Endothelial cell of umbilical vein (primary cell): ENCODE measurements at regions not wholly inside any gene's neighbourhood (a gene's known extent, or its start where the extent isn't known, plus 50 kb on each side); places are given as distances from the start of the nearest gene placed in this dataset.

Experiments used
- BruUV-seq: library from RNA; stranded (reverse); fragments of 400-500 nt; replicated peaks from 2 replicates; lab custom pipeline; 2021; lab: Mats Ljungman, UMichigan
- CTCF ChIA-PET: fragments of 300-600, 350-600 bp; sonication (Branson Sonifier 250); formaldehyde crosslinking; loops from one replicate; lab custom pipeline; 2021; ENCODE audit warnings: antibody characterized with exemption, inconsistent platforms; lab: Charles Lee
- POLR2A ChIA-PET: fragments of 300-600, 350-600 bp; sonication (Branson Sonifier 250); formaldehyde crosslinking; loops from one replicate; lab custom pipeline; 2021; ENCODE audit warnings: antibody characterized with exemption, inconsistent platforms; lab: Charles Lee
- DNase-seq: peaks from one replicate; pipeline ENCODE4 v3.0.0-alpha.2; 2011; ENCODE audit warnings: low read depth, low spot score
- FAIRE-seq: peaks from 2 replicates; lab custom pipeline; 2011; peaks lifted over from hg19 to GRCh38; lab: Jason Lieb, UNC
- H2AFZ ChIP-seq: 2 replicates; pipeline ENCODE4 v1.6.0; 2012; ENCODE audit warnings: low read depth, low read length, control low read depth, inconsistent platforms
- H3K27ac ChIP-seq: 2 replicates; pipeline ENCODE4 v1.5.1; 2011; ENCODE audit warnings: low read depth, mild to moderate bottlenecking, control low read depth, low read length, moderate library complexity; ENCODE audit not compliant: insufficient read depth
- H3K27me3 ChIP-seq, 2 experiments: 2 replicates each; pipeline versions ENCODE4 v1.6.0 to v1.6.1; 2011; ENCODE audit warnings: low read length in 2 of 2, mixed read lengths in 1 of 2; ENCODE audit not compliant: control insufficient read depth in 2 of 2, insufficient read depth in 2 of 2
- H3K36me3 ChIP-seq, 2 experiments: 2 replicates in 1 of 2; 3 replicates in 1 of 2; pipeline ENCODE4 v1.5.1; 2011; ENCODE audit warnings: low read length in 2 of 2, mild to moderate bottlenecking in 1 of 2, moderate library complexity in 1 of 2; ENCODE audit not compliant: control insufficient read depth in 2 of 2, insufficient read depth in 2 of 2; ENCODE audit errors: extremely low read depth in 1 of 2
- H3K4me1 ChIP-seq: 3 replicates; pipeline ENCODE4 v1.5.1; 2011; ENCODE audit warnings: mild to moderate bottlenecking, low read length; ENCODE audit not compliant: control insufficient read depth, insufficient read depth; ENCODE audit errors: extremely low read depth
- H3K4me2 ChIP-seq: 2 replicates; pipeline ENCODE4 v1.6.1; 2011; ENCODE audit warnings: low read length, control low read depth, mixed read lengths; ENCODE audit not compliant: insufficient read depth
- H3K4me3 ChIP-seq, 3 experiments: fragments of 200-600 bp in 1 of 3; sonication (generic), shearing (Covaris generic) in 1 of 3; replicated peaks in 1 of 3; 2 replicates each; pipeline ENCODE4 v1.5.1; 2011 to 2016; ENCODE audit warnings: control low read depth in 3 of 3, low read length in 3 of 3, mild to moderate bottlenecking in 2 of 3, inconsistent platforms in 1 of 3, low read depth in 1 of 3, moderate library complexity in 1 of 3; ENCODE audit not compliant: insufficient read depth in 1 of 3
- H3K79me2 ChIP-seq: 2 replicates; pipeline ENCODE4 v1.6.0; 2012; ENCODE audit warnings: low read length, inconsistent platforms; ENCODE audit not compliant: control insufficient read depth, insufficient read depth
- H3K9ac ChIP-seq: replicated peaks from 2 replicates; pipeline ENCODE3; 2011; ENCODE audit warnings: low read length, control low read depth; ENCODE audit not compliant: insufficient read depth; ENCODE audit errors: extremely low read depth
- H3K9me1 ChIP-seq: replicated peaks from 3 replicates; pipeline ENCODE4 v1.6.0; 2011; ENCODE audit warnings: mild to moderate bottlenecking, low read length; ENCODE audit not compliant: control insufficient read depth, insufficient read depth; ENCODE audit errors: extremely low read depth
- H3K9me3 ChIP-seq: replicated peaks from 2 replicates; pipeline ENCODE4 v1.5.1; 2012; ENCODE audit warnings: low read length, inconsistent platforms; ENCODE audit not compliant: control insufficient read depth, insufficient read depth
- H4K20me1 ChIP-seq: replicated peaks from 2 replicates; pipeline ENCODE3; 2011; ENCODE audit warnings: mild to moderate bottlenecking, low read length; ENCODE audit not compliant: control insufficient read depth, insufficient read depth; ENCODE audit errors: extremely low read depth
- EZH2 ChIP-seq: IDR thresholded peaks from 2 replicates; pipeline ENCODE4 v1.6.1; 2012; ENCODE audit warnings: borderline replicate concordance, low read depth, mild to moderate bottlenecking, moderate library complexity, low read length, inconsistent platforms; ENCODE audit not compliant: severe bottlenecking
- FOS ChIP-seq: IDR thresholded peaks from 2 replicates; pipeline ENCODE4 v1.6.1; 2011; ENCODE audit warnings: mild to moderate bottlenecking, low read length, moderate library complexity, borderline replicate concordance; ENCODE audit not compliant: insufficient read depth
- GATA2 ChIP-seq: IDR thresholded peaks from 2 replicates; pipeline ENCODE4 v1.7.0; 2011; ENCODE audit warnings: low read depth, mild to moderate bottlenecking, moderate library complexity, mixed read lengths, low read length; ENCODE audit not compliant: insufficient read length, insufficient read depth
- JUN ChIP-seq: IDR thresholded peaks from 2 replicates; pipeline ENCODE4 v1.6.1; 2011; ENCODE audit warnings: borderline replicate concordance, low read depth; ENCODE audit not compliant: insufficient read length, insufficient read depth
- MYC ChIP-seq: IDR thresholded peaks from one replicate; pipeline ENCODE4 v1.6.1; 2011; ENCODE audit warnings: mild to moderate bottlenecking, low read depth, low read length
- POLR2A ChIP-seq: IDR thresholded peaks from 2 replicates; pipeline ENCODE4 v1.6.1; 2012; ENCODE audit warnings: low read depth, mild to moderate bottlenecking, control low read depth, low read length
- POLR2AphosphoS5 ChIP-seq: IDR thresholded peaks from 2 replicates; pipeline ENCODE4 v1.6.1; 2012; ENCODE audit warnings: low read depth, mild to moderate bottlenecking, control low read depth, low read length, moderate library complexity; ENCODE audit not compliant: insufficient read depth
- dilution Hi-C: fragments of 300-500 bp; cut with MboI; formaldehyde crosslinking; loops from one replicate; pipeline ENCODE4 v1.15.0; 2019; ENCODE audit warnings: low sequenced_read_pairs; ENCODE audit not compliant: extremely low pct_ligation_motif_present
- intact Hi-C: fragments of 100-400 bp; cut with micrococcal nuclease; formaldehyde crosslinking; loops from one replicate; pipeline ENCODE4 v1.10.0; 2022
- TF ChIP-seq, protein P1 (sequence below): IDR thresholded peaks from 2 replicates; pipeline ENCODE4 v1.6.1; 2011; ENCODE audit not compliant: insufficient read depth, insufficient read length
- TF ChIP-seq, protein P2 (sequence below), 2 donors: IDR thresholded peaks; 1 replicate in 1 of 2; 2 replicates in 1 of 2; pipeline ENCODE4 v1.5.1; 2011; ENCODE audit warnings: low read length in 2 of 2, mild to moderate bottlenecking in 2 of 2, moderate library complexity in 2 of 2, control low read depth in 1 of 2, inconsistent platforms in 1 of 2, low read depth in 1 of 2; ENCODE audit not compliant: insufficient read depth in 1 of 2; ENCODE audit errors: extremely low read depth in 1 of 2

GRCh38 chr6:91117550-91117949, 530.7 kb upstream of the MAP3K7 start:
- Histone ChIP-seq H4K20me1 (no peaks in the 10 kb centered on the region), H3K9ac (no peak overlapping the region), H3K79me2 (no peaks in the 10 kb centered on the region), H3K27ac (no peak overlapping the region), H3K4me1 (no peaks in the 10 kb centered on the region), H3K4me3 (no peak overlapping the region), H3K27me3 (no peaks in the 10 kb centered on the region), H3K36me3 (no peaks in the 10 kb centered on the region), H3K9me3 (no peaks in the 10 kb centered on the region), H3K9me1 (no peaks in the 10 kb centered on the region), H3K4me2 (no peak overlapping the region), H2AFZ (no peak overlapping the region)
- no peak for FAIRE-seq
- TF ChIP-seq, protein P1, sequence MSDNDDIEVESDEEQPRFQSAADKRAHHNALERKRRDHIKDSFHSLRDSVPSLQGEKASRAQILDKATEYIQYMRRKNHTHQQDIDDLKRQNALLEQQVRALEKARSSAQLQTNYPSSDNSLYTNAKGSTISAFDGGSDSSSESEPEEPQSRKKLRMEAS = no peak
- no peak for TF ChIP-seq POLR2A
- CTCF ChIA-PET = no interaction called here
- DNase-seq = no peak
- intact Hi-C loops = no loop called here
- dilution Hi-C loops = no loop called here
- BruUV-seq = no TSS peak
- POLR2A ChIA-PET = no interaction called here

- H3K4me1 ChIP-seq = no peaks in the 10 kb centered on the region
- no peaks in the 10 kb centered on the region for H3K36me3 ChIP-seq
- dilution Hi-C loops = no loop called here
- intact Hi-C loops = no loop called here
- DNase-seq = no peak
- ChIA-PET CTCF (no interaction called here), POLR2A (no interaction called here)
- H3K9me3 ChIP-seq = no peaks in the 10 kb centered on the region
- no peak overlapping the region for H3K27ac ChIP-seq
- H2AFZ ChIP-seq = no peak overlapping the region
- H3K9me1 ChIP-seq = no peaks in the 10 kb centered on the region
- TF ChIP-seq POLR2A (no peak), MYC (no peak), GATA2 (no peak), EZH2 (no peak), FOS (no peak), POLR2AphosphoS5 (no peak), JUN (no peak)
- TF ChIP-seq, protein P1 = no peak
- TF ChIP-seq, protein P2, sequence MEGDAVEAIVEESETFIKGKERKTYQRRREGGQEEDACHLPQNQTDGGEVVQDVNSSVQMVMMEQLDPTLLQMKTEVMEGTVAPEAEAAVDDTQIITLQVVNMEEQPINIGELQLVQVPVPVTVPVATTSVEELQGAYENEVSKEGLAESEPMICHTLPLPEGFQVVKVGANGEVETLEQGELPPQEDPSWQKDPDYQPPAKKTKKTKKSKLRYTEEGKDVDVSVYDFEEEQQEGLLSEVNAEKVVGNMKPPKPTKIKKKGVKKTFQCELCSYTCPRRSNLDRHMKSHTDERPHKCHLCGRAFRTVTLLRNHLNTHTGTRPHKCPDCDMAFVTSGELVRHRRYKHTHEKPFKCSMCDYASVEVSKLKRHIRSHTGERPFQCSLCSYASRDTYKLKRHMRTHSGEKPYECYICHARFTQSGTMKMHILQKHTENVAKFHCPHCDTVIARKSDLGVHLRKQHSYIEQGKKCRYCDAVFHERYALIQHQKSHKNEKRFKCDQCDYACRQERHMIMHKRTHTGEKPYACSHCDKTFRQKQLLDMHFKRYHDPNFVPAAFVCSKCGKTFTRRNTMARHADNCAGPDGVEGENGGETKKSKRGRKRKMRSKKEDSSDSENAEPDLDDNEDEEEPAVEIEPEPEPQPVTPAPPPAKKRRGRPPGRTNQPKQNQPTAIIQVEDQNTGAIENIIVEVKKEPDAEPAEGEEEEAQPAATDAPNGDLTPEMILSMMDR (IDR thresholded peaks at IDR 0.05; ENCODE audit: extremely low read depth in 1 of 2, insufficient read depth in 1 of 2, low read depth in 1 of 2, low read length in 2 of 2) = no peak
- no peaks in the 10 kb centered on the region for H3K79me2 ChIP-seq
- no peak overlapping the region for H3K4me3 ChIP-seq
- no peaks in the 10 kb centered on the region for H3K27me3 ChIP-seq
- no peak overlapping the region for H3K4me2 ChIP-seq
- BruUV-seq = no TSS peak
- FAIRE-seq = no peak
- H4K20me1 ChIP-seq = no peaks in the 10 kb centered on the region
- no peak overlapping the region for H3K9ac ChIP-seq
Measured at GRCh38 chr6:91114123-91114708, 527.3 kb upstream of the MAP3K7 start.
